ENCODE measurements at regions not wholly inside any gene's neighbourhood (a gene's known extent, or its start where the extent isn't known, plus 50 kb on each side); places are given as distances from the start of the nearest gene placed in this dataset.

DNA sequence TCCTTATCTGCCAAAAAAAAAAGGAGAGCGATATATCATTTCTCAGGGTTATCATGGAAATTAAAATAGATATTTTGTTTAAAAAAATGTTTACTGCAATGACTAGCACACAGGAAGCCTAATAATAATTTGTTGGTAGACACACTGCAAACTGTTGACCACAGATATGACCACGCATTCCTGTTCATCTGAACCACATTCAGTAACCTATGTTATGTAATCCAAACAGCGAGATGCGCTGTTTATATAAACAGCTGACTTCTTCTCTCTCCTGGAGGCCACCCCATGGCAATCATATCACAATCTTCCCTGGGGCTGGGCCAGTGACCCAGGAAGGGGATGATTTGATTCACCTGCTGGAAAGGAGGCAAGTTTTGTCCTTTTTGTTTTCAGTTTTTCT is 129.3 kb upstream of the UST start:
- no peak overlapping the region for H3K27ac ChIP-seq (ENCODE audit: low read depth, low read length)
- no peak for TF ChIP-seq FOSL1 (IDR thresholded peaks at IDR 0.05; ENCODE audit: low read depth)
- no peak for TF ChIP-seq JUND (IDR thresholded peaks at IDR 0.05)
- TF ChIP-seq ZFX (IDR thresholded peaks at IDR 0.05), result no peak
- TF ChIP-seq, protein P1, sequence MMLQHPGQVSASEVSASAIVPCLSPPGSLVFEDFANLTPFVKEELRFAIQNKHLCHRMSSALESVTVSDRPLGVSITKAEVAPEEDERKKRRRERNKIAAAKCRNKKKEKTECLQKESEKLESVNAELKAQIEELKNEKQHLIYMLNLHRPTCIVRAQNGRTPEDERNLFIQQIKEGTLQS (IDR thresholded peaks at IDR 0.05), result no peak
- TF ChIP-seq SRF (IDR thresholded peaks at IDR 0.05; ENCODE audit: low read depth), result no peak
- TF ChIP-seq, protein P2, sequence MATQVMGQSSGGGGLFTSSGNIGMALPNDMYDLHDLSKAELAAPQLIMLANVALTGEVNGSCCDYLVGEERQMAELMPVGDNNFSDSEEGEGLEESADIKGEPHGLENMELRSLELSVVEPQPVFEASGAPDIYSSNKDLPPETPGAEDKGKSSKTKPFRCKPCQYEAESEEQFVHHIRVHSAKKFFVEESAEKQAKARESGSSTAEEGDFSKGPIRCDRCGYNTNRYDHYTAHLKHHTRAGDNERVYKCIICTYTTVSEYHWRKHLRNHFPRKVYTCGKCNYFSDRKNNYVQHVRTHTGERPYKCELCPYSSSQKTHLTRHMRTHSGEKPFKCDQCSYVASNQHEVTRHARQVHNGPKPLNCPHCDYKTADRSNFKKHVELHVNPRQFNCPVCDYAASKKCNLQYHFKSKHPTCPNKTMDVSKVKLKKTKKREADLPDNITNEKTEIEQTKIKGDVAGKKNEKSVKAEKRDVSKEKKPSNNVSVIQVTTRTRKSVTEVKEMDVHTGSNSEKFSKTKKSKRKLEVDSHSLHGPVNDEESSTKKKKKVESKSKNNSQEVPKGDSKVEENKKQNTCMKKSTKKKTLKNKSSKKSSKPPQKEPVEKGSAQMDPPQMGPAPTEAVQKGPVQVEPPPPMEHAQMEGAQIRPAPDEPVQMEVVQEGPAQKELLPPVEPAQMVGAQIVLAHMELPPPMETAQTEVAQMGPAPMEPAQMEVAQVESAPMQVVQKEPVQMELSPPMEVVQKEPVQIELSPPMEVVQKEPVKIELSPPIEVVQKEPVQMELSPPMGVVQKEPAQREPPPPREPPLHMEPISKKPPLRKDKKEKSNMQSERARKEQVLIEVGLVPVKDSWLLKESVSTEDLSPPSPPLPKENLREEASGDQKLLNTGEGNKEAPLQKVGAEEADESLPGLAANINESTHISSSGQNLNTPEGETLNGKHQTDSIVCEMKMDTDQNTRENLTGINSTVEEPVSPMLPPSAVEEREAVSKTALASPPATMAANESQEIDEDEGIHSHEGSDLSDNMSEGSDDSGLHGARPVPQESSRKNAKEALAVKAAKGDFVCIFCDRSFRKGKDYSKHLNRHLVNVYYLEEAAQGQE (IDR thresholded peaks at IDR 0.05; ENCODE audit: low read depth), result no peak
- TF ChIP-seq EGR1 (IDR thresholded peaks at IDR 0.05; ENCODE audit: low read depth), result no peak
- no peak for TF ChIP-seq POLR2AphosphoS5 (IDR thresholded peaks at IDR 0.05; ENCODE audit: low read depth, low read length)
- no peak for TF ChIP-seq EZH2phosphoT487 (IDR thresholded peaks at IDR 0.05; ENCODE audit: borderline replicate concordance)
- TF ChIP-seq POLR2A (IDR thresholded peaks at IDR 0.05; ENCODE audit: borderline replicate concordance, extremely low read depth, insufficient read depth, insufficient read length), result no peak
- TF ChIP-seq RAD21 (IDR thresholded peaks at IDR 0.05; ENCODE audit: low read depth), result no peak
- no peak for TF ChIP-seq SP1 (IDR thresholded peaks at IDR 0.05; ENCODE audit: low read depth)
- TF ChIP-seq, protein P3, sequence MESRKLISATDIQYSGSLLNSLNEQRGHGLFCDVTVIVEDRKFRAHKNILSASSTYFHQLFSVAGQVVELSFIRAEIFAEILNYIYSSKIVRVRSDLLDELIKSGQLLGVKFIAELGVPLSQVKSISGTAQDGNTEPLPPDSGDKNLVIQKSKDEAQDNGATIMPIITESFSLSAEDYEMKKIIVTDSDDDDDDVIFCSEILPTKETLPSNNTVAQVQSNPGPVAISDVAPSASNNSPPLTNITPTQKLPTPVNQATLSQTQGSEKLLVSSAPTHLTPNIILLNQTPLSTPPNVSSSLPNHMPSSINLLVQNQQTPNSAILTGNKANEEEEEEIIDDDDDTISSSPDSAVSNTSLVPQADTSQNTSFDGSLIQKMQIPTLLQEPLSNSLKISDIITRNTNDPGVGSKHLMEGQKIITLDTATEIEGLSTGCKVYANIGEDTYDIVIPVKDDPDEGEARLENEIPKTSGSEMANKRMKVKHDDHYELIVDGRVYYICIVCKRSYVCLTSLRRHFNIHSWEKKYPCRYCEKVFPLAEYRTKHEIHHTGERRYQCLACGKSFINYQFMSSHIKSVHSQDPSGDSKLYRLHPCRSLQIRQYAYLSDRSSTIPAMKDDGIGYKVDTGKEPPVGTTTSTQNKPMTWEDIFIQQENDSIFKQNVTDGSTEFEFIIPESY (IDR thresholded peaks at IDR 0.05; ENCODE audit: extremely low read depth, insufficient replicate concordance, low read length), result no peak
- TF ChIP-seq EZH2 (IDR thresholded peaks at IDR 0.05), result no peak
- TF ChIP-seq YY1 (IDR thresholded peaks at IDR 0.05; ENCODE audit: extremely low read depth, insufficient replicate concordance, low read depth, low read length), result no peak
- no peak for TF ChIP-seq CEBPB (IDR thresholded peaks at IDR 0.05; ENCODE audit: low read depth)
- no peak for TF ChIP-seq TCF7L2 (IDR thresholded peaks at IDR 0.05; ENCODE audit: borderline replicate concordance, extremely low read depth, insufficient read depth, insufficient read length)
- TF ChIP-seq ELF1 (IDR thresholded peaks at IDR 0.05; ENCODE audit: borderline replicate concordance, low read depth), result no peak
- no peak for TF ChIP-seq CBX3 (IDR thresholded peaks at IDR 0.05; ENCODE audit: low read depth)
- H3K4me1 ChIP-seq (ENCODE audit: control insufficient read depth in 1 of 2, insufficient read depth in 2 of 2, low read length in 2 of 2), result no peaks in the 10 kb centered on the region
- ChIA-PET RAD21 (ENCODE audit: low non-redundant PET in 1 of 2, low total read pairs in 2 of 2, uncharacterized antibody in 2 of 2, unreplicated experiment in 2 of 2) (no interaction called here), CTCF (no interaction called here), POLR2A (no interaction called here)
- H2AFZ ChIP-seq (ENCODE audit: low read depth, low read length, poor library complexity, severe bottlenecking), result no peak overlapping the region
- no peaks in the 10 kb centered on the region for H4K20me1 ChIP-seq (ENCODE audit: insufficient read depth)
- intact Hi-C loops (cut with micrococcal nuclease), result no loop called here
- no peak overlapping the region for H3K9ac ChIP-seq (ENCODE audit: low read length)
- H3K9me2 ChIP-seq (ENCODE audit: insufficient read depth), result no peaks in the 10 kb centered on the region
- H3K4me2 ChIP-seq (ENCODE audit: low read length), result no peak overlapping the region
- H3K4me3 ChIP-seq (replicated peaks in 1 of 2; ENCODE audit: low read depth in 1 of 2, low read length in 2 of 2), result no peak overlapping the region
- H3K79me2 ChIP-seq (ENCODE audit: insufficient read depth, low read length), result no peaks in the 10 kb centered on the region
- ATAC-seq (no peak), DNase-seq (ENCODE audit: low read depth, low spot score) (no peak)
- H3K9me3 ChIP-seq (ENCODE audit: control insufficient read depth in 1 of 2, insufficient read depth in 1 of 2, low read depth in 1 of 2, low read length in 2 of 2), result no peaks in the 10 kb centered on the region
- no TSS peak for BruUV-seq (replicated peaks)
- no peaks in the 10 kb centered on the region for H3K36me3 ChIP-seq (ENCODE audit: control insufficient read depth in 1 of 2, insufficient read depth in 2 of 2, low read length in 2 of 2)
- no peaks in the 10 kb centered on the region for H3K27me3 ChIP-seq (ENCODE audit: insufficient read depth, low read length)
